K562 (cell line): ENCODE measurements at regions not wholly inside any gene's neighbourhood (a gene's known extent, or its start where the extent isn't known, plus 50 kb on each side); places are given as distances from the start of the nearest gene placed in this dataset.
"Not testable (repeated sequence)": the region's sequence is repeated elsewhere in the genome, so short reads cannot be mapped to it uniquely, and the experiment has no call there.

ENCODE experiments used
- ATAC-seq: fragments of 200-7000 bp; cut with Tn5 transposase; 3 replicates; pipeline ENCODE4 v1.9.1; 2020; ENCODE audit warnings: moderate library complexity
- BruUV-seq: library from RNA; stranded (reverse); fragments of 400-500 nt; replicated peaks from 2 replicates; lab custom pipeline; 2021; lab: Mats Ljungman, UMichigan
- CTCF ChIA-PET: fragments of 300-600 bp; formaldehyde crosslinking; extraction: SDS; loops from one replicate; lab custom pipeline; 2021; ENCODE audit warnings: low intra/inter-chr PET ratio; lab: Yijun Ruan, JAX
- POLR2A ChIA-PET: fragments of 300-600, 350-650 bp; sonication (Branson Sonifier 250); formaldehyde crosslinking; extraction: SDS; loops from one replicate; lab custom pipeline; 2021; ENCODE audit warnings: antibody characterized with exemption, inconsistent platforms; lab: Yijun Ruan, JAX
- DNase-seq, 4 experiments: peaks; one replicate each; pipeline versions ENCODE4 v3.0.0 to v3.0.0-alpha.2; 2011 to 2018; ENCODE audit warnings: low spot score in 3 of 4, mixed read lengths in 3 of 4; ENCODE audit errors: extremely low read depth in 1 of 4
- FAIRE-seq: peaks from 2 replicates; lab custom pipeline; 2011; peaks lifted over from hg19 to GRCh38; lab: Jason Lieb, UNC
- H2AFZ ChIP-seq: 2 replicates; pipeline ENCODE4 v1.6.0; 2011; ENCODE audit warnings: low read depth, low read length, control low read depth, inconsistent platforms
- H3K27ac ChIP-seq: fragments of 200-600 bp; 3 replicates; pipeline ENCODE4 v1.8.0; 2011; ENCODE audit warnings: low read depth, mild to moderate bottlenecking, control low read depth, inconsistent platforms, low read length, moderate library complexity, mixed read lengths; ENCODE audit errors: extremely low read depth
- H3K27me3 ChIP-seq, 2 experiments: fragments of 300-600 bp in 1 of 2; 2 replicates in 1 of 2; 3 replicates in 1 of 2; pipeline versions ENCODE4 v1.6.0 to v1.8.0; 2011; ENCODE audit warnings: inconsistent platforms in 2 of 2, low read length in 2 of 2, mild to moderate bottlenecking in 1 of 2, mixed read lengths in 1 of 2, moderate library complexity in 1 of 2; ENCODE audit not compliant: control insufficient read depth in 2 of 2, insufficient read depth in 2 of 2
- H3K36me3 ChIP-seq: fragments of 300-600 bp; 3 replicates; pipeline ENCODE4 v1.8.0; 2011; ENCODE audit warnings: mild to moderate bottlenecking, low read length, inconsistent platforms; ENCODE audit not compliant: control insufficient read depth, insufficient read depth
- H3K4me1 ChIP-seq, 2 experiments: fragments of 200-600 bp in 1 of 2; replicated peaks in 1 of 2; 2 replicates in 1 of 2; 3 replicates in 1 of 2; pipeline versions ENCODE4 v1.5.1 to v1.8.0; 2011; ENCODE audit warnings: inconsistent platforms in 2 of 2, low read length in 2 of 2, mild to moderate bottlenecking in 1 of 2, mixed read lengths in 1 of 2, moderate library complexity in 1 of 2; ENCODE audit not compliant: control insufficient read depth in 2 of 2, insufficient read depth in 2 of 2
- H3K4me2 ChIP-seq: 2 replicates; pipeline ENCODE4 v1.6.1; 2011; ENCODE audit warnings: low read length, control low read depth, inconsistent platforms, mixed read lengths; ENCODE audit not compliant: insufficient read depth
- H3K4me3 ChIP-seq: fragments of 200-600 bp; sonication (generic), shearing (Covaris generic); 2 replicates; pipeline ENCODE4 v1.5.1; 2016; ENCODE audit warnings: control low read depth, inconsistent platforms
- H3K79me2 ChIP-seq: fragments of 200-600 bp; 3 replicates; pipeline ENCODE4 v1.8.0; 2011; ENCODE audit warnings: low read length, inconsistent platforms; ENCODE audit not compliant: control insufficient read depth, insufficient read depth
- H3K9ac ChIP-seq, 2 experiments: 2 replicates each; pipeline versions ENCODE4 v1.6.0 to v1.6.1; 2011; ENCODE audit warnings: low read depth in 2 of 2, low read length in 2 of 2, control low read depth in 1 of 2, inconsistent platforms in 1 of 2, mild to moderate bottlenecking in 1 of 2, mixed read lengths in 1 of 2; ENCODE audit not compliant: insufficient read depth in 1 of 2
- H3K9me1 ChIP-seq: one replicate; pipeline ENCODE4 v1.6.0; 2011; ENCODE audit warnings: inconsistent platforms, mild to moderate bottlenecking, low read length, moderate library complexity; ENCODE audit not compliant: control insufficient read depth, insufficient read depth
- H3K9me3 ChIP-seq: replicated peaks from 2 replicates; pipeline ENCODE4 v1.5.1; 2011; ENCODE audit warnings: low read depth, low read length, inconsistent platforms; ENCODE audit not compliant: control insufficient read depth, insufficient read depth
- H4K20me1 ChIP-seq: replicated peaks from 2 replicates; pipeline ENCODE4 v1.6.1; 2011; ENCODE audit warnings: low read length, inconsistent platforms, mixed read lengths; ENCODE audit not compliant: control insufficient read depth, insufficient read depth
- KAT7 ChIP-seq: sonication (generic); formaldehyde crosslinking; IDR thresholded peaks from 2 replicates; pipeline ENCODE4 v1.8.0; 2022; ENCODE audit warnings: missing genetic modification reagents, mild to moderate bottlenecking, borderline replicate concordance
- MXD1 ChIP-seq: fragments of 250-450 bp; sonication (Bioruptor Pico); IDR thresholded peaks from 2 replicates; pipeline ENCODE4 v1.8.0; 2021; ENCODE audit warnings: borderline replicate concordance, mild to moderate bottlenecking, moderate library complexity; ENCODE audit not compliant: poor library complexity, severe bottlenecking
- NCOA2 ChIP-seq, 2 experiments: fragments of 450-650 bp; IDR thresholded peaks; 2 replicates each; pipeline ENCODE4 v1.6.1; 2018; ENCODE audit warnings: mild to moderate bottlenecking in 2 of 2, moderate library complexity in 1 of 2; ENCODE audit not compliant: partially characterized antibody in 2 of 2
- NFATC3 ChIP-seq: fragments of 450-650 bp; IDR thresholded peaks from 2 replicates; pipeline ENCODE4 v1.6.1; 2017; ENCODE audit warnings: mild to moderate bottlenecking
- RREB1 ChIP-seq: fragments of 250-450 bp; sonication (Bioruptor Pico); IDR thresholded peaks from 2 replicates; pipeline ENCODE4 v1.4.0; 2020
- SRF ChIP-seq, 2 experiments: fragments of 250-450, 450-650 bp in 1 of 2; sonication (Bioruptor Pico) in 1 of 2; sonication (generic) in 1 of 2; formaldehyde crosslinking; IDR thresholded peaks; 2 replicates each; pipeline versions ENCODE4 v1.5.0 to v1.5.1; 2020 to 2022; ENCODE audit warnings: mild to moderate bottlenecking in 1 of 2, missing genetic modification reagents in 1 of 2
- ZNF354B ChIP-seq: fragments of 250-450 bp; sonication (Bioruptor Pico); IDR thresholded peaks from 2 replicates; pipeline ENCODE4 v1.4.0; 2020
- ZNF655 ChIP-seq: fragments of 250-450 bp; sonication (Bioruptor Pico); IDR thresholded peaks from 2 replicates; pipeline ENCODE4 v1.5.0; 2021
- ZNF707 ChIP-seq: fragments of 250-450 bp; sonication (Bioruptor Pico); conservative IDR thresholded peaks from 2 replicates; pipeline ENCODE4 v1.8.0; 2022; ENCODE audit warnings: inconsistent platforms, mild to moderate bottlenecking, moderate library complexity
- WGBS: fragments of 100-300 bp; shearing (Covaris generic); methylation state at CpG from one replicate; pipeline ENCODE4 v1.1.6; 2016; ENCODE audit warnings: low coverage, mixed read lengths; ENCODE audit not compliant: insufficient coverage; ENCODE audit errors: missing lambda C conversion rate; 5-methylcytosine and 5-hydroxymethylcytosine counted together
- in situ Hi-C: fragments of 300-500 bp; cut with MboI; formaldehyde crosslinking; loops from 4 replicates; pipeline ENCODE4 v1.15.0; 2018; ENCODE audit warnings: inconsistent platforms, mixed read lengths
- intact Hi-C: fragments of 100-400 bp; cut with micrococcal nuclease; formaldehyde crosslinking; loops from 2 replicates; pipeline ENCODE4 v1.14.2; 2022

GRCh38 chr7:51839130-51839529 lies 522.5 kb upstream of the COBL start:
- in situ Hi-C loops, H3K36me3 ChIP-seq, FAIRE-seq, DNase-seq, ATAC-seq, H4K20me1 ChIP-seq, H3K9ac ChIP-seq, H2AFZ ChIP-seq, intact Hi-C loops, H3K9me1 ChIP-seq, H3K4me1 ChIP-seq, H3K9me3 ChIP-seq, BruUV-seq, H3K79me2 ChIP-seq, POLR2A ChIA-PET, H3K4me2 ChIP-seq, H3K27ac ChIP-seq, H3K27me3 ChIP-seq, CTCF ChIA-PET, H3K4me3 ChIP-seq: not testable (repeated sequence)
- WGBS: 3% methylated on average over 18 of the region's 18 CpGs

GRCh38 chr7:51827631-51828030 lies 511.0 kb upstream of the COBL start:
- H3K27ac ChIP-seq: no peak overlapping the region
- H4K20me1 ChIP-seq: no peaks in the 10 kb centered on the region
- H3K4me2 ChIP-seq: no peak overlapping the region
- ATAC-seq: no peak
- BruUV-seq: no TSS peak
- no peaks in the 10 kb centered on the region for H3K79me2 ChIP-seq
- in situ Hi-C loops (no loop called here), intact Hi-C loops (no loop called here)
- no peak overlapping the region for H3K9ac ChIP-seq
- H2AFZ ChIP-seq: no peak overlapping the region
- 0% methylated on average over 2 of the region's 2 CpGs for WGBS
- no peaks in the 10 kb centered on the region for H3K36me3 ChIP-seq
- H3K4me1 ChIP-seq: no peaks in the 10 kb centered on the region
- no peaks in the 10 kb centered on the region for H3K9me1 ChIP-seq
- no peaks in the 10 kb centered on the region for H3K27me3 ChIP-seq
- no peaks in the 10 kb centered on the region for H3K9me3 ChIP-seq
- no peak overlapping the region for H3K4me3 ChIP-seq
- no peak for FAIRE-seq
- no peak for DNase-seq
- ChIA-PET CTCF (no interaction called here), POLR2A (no interaction called here)
- TF ChIP-seq MXD1 (CRISPR knock-in tag) (no peak), RREB1 (CRISPR knock-in tag) (no peak), KAT7 (CRISPR knock-in tag) (no peak), NCOA2 (IDR thresholded peaks at IDR 0.05; ENCODE audit: partially characterized antibody in 2 of 2) (no peak), NFATC3 (no peak), ZNF707 (CRISPR knock-in tag) (no peak), ZNF655 (CRISPR knock-in tag) (no peak), ZNF354B (CRISPR knock-in tag) (no peak), SRF (CRISPR knock-in tag; IDR thresholded peaks at IDR 0.05) (no peak)
